ENCODE measurements at regions not wholly inside any gene's neighbourhood (a gene's known extent, or its start where the extent isn't known, plus 50 kb on each side); places are given as distances from the start of the nearest gene placed in this dataset.

- TF ChIP-seq CTCF (IDR thresholded peaks at IDR 0.05) (no peak), POLR2A (IDR thresholded peaks at IDR 0.05) (no peak)
Measured at GRCh38 chr3:115423170-115423569, 200.1 kb upstream of the GAP43 start.
